ENCODE measurements at regions not wholly inside any gene's neighbourhood (a gene's known extent, or its start where the extent isn't known, plus 50 kb on each side); places are given as distances from the start of the nearest gene placed in this dataset.

DNA sequence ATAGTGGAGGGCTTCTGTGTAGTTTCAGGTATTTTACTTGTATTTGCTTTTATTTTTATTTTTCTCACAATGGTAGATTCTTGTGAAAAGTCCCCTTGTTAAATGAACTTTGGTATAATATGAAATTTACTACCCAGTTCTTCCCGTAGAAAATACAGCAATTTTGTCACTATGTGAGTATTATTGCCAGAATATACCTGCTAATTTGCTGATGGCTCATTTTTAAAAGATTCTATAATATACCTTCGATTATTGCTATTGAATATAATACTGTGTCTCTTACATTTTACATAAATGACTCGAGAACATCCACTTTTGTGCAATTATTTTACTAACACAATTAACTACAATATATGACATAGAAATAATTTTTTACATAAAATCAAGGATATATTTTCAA lies 262.3 kb upstream of the NOVA1 start:
- no peak for TF ChIP-seq L3MBTL2 (conservative IDR thresholded peaks at IDR 0.05)
- no peak for TF ChIP-seq ARNT (IDR thresholded peaks at IDR 0.05)
- TF ChIP-seq ZNF384 (IDR thresholded peaks at IDR 0.05) = no peak
- no peak for TF ChIP-seq FOXM1 (IDR thresholded peaks at IDR 0.05; ENCODE audit: borderline replicate concordance)
- no peak for TF ChIP-seq FOXK2 (IDR thresholded peaks at IDR 0.05)
- TF ChIP-seq FOXA1 (IDR thresholded peaks at IDR 0.05) = no peak
- no peak for TF ChIP-seq ELF4 (IDR thresholded peaks at IDR 0.05)
- TF ChIP-seq SUZ12 (IDR thresholded peaks at IDR 0.05) = no peak
- DNase-seq (ENCODE audit: extremely low spot score) = no peak
- CTCF ChIA-PET = no interaction called here
- POLR2A ChIA-PET = no interaction called here

DNA sequence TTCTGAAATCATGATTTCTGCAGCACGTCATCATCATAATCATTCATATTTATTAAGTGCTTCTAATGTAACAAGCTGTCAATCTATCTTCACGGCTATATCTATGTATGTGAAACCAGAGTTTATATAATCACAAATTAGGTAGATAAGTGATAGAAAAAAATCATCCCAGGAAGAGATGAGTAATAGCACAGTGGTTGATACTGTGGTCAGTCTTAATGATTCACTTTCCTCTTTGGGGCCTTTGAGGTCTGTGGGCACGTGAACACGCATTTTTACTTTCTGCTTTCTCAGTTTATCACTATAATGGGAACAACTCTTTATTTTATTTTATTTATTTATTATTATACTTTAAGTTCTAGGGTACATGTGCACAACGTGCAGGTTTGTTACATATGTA lies 265.9 kb upstream of the NOVA1 start:
- TF ChIP-seq ARNT (IDR thresholded peaks at IDR 0.05) (no peak), L3MBTL2 (conservative IDR thresholded peaks at IDR 0.05) (no peak), FOXM1 (IDR thresholded peaks at IDR 0.05; ENCODE audit: borderline replicate concordance) (no peak), BHLHE40 (IDR thresholded peaks at IDR 0.05; ENCODE audit: borderline replicate concordance) (no peak)
- POLR2A ChIA-PET = no interaction called here
- DNase-seq (ENCODE audit: extremely low spot score) = no peak
- CTCF ChIA-PET = no interaction called here

DNA sequence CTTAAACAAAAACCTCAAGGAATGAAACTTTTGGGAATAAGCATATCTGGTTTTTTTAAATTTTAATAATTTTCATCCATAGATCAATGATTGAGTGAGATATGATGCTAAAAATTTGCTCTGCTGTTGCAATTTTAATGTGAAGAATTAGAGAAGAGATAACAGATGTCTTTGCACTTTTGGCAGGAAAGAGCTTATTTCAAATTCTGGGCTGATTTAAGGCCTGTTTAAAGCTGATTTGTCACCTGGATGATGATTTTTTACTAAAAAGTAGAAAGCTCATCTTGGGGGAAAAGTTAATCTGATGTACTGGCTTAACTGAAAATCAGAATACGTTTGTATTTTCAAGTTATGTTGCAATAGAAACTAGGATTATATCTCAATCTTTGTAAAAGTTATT lies 268.9 kb upstream of the NOVA1 start:
- TF ChIP-seq HDGF (IDR thresholded peaks at IDR 0.05; ENCODE audit: borderline replicate concordance) (no peak), FOXA1 (IDR thresholded peaks at IDR 0.05) (no peak), ZNF384 (IDR thresholded peaks at IDR 0.05) (no peak), ARNT (IDR thresholded peaks at IDR 0.05) (no peak), LEF1 (IDR thresholded peaks at IDR 0.05; ENCODE audit: borderline replicate concordance) (no peak), TARDBP (IDR thresholded peaks at IDR 0.05) (no peak), FOXM1 (IDR thresholded peaks at IDR 0.05; ENCODE audit: borderline replicate concordance) (no peak)
- ChIA-PET POLR2A (no interaction called here), CTCF (no interaction called here)
- no peak for DNase-seq (ENCODE audit: extremely low spot score)

DNA sequence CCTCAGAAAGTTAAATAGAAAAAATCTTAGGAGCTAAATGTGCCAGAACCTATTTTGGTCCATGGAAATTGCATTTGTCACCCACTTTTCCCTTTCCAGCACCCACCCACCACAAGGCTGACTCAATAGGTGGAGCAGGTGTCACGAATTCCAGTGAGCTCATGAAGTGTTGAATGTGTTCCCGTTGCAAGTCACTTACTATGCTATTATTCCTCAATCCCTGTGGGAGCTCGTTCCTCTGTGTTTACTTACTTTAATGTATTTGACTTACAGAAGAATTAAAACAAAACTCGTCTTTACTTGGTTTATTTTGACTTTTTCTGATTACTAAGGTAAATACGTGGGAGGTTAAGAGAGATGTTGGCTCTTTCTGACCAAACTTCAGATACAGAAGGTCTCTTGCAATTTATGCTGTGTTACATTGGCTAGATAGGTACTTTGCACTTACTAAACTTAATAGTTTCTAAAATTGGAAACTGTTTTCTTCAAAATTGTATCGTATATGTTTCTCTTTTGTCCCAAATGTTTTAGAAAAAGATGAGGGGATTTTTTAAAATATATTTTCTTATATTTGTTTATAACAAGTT lies 269.4 kb upstream of the NOVA1 start:
- TF ChIP-seq ZNF384 (IDR thresholded peaks at IDR 0.05) = no peak
- TF ChIP-seq TARDBP (IDR thresholded peaks at IDR 0.05) = no peak
- TF ChIP-seq HDGF (IDR thresholded peaks at IDR 0.05; ENCODE audit: borderline replicate concordance) = no peak
- no peak for TF ChIP-seq ELF4 (IDR thresholded peaks at IDR 0.05)
- TF ChIP-seq FOXM1 (IDR thresholded peaks at IDR 0.05; ENCODE audit: borderline replicate concordance) = no peak
- TF ChIP-seq FOXK2 (IDR thresholded peaks at IDR 0.05) = no peak
- no peak for TF ChIP-seq ARNT (IDR thresholded peaks at IDR 0.05)
- TF ChIP-seq, protein P1, sequence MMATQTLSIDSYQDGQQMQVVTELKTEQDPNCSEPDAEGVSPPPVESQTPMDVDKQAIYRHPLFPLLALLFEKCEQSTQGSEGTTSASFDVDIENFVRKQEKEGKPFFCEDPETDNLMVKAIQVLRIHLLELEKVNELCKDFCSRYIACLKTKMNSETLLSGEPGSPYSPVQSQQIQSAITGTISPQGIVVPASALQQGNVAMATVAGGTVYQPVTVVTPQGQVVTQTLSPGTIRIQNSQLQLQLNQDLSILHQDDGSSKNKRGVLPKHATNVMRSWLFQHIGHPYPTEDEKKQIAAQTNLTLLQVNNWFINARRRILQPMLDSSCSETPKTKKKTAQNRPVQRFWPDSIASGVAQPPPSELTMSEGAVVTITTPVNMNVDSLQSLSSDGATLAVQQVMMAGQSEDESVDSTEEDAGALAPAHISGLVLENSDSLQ (IDR thresholded peaks at IDR 0.05) = no peak
- no peak for TF ChIP-seq SP1 (IDR thresholded peaks at IDR 0.05)
- TF ChIP-seq LEF1 (IDR thresholded peaks at IDR 0.05; ENCODE audit: borderline replicate concordance) = no peak
- TF ChIP-seq SUZ12 (IDR thresholded peaks at IDR 0.05) = no peak
- TF ChIP-seq BHLHE40 (IDR thresholded peaks at IDR 0.05; ENCODE audit: borderline replicate concordance) = no peak
- no peak for TF ChIP-seq CTBP1 (IDR thresholded peaks at IDR 0.05; ENCODE audit: borderline replicate concordance)
- no peak for TF ChIP-seq NFRKB (IDR thresholded peaks at IDR 0.05)
- TF ChIP-seq L3MBTL2 (conservative IDR thresholded peaks at IDR 0.05) = no peak
- TF ChIP-seq FOXA1 (IDR thresholded peaks at IDR 0.05) = no peak
- DNase-seq (ENCODE audit: extremely low spot score) = no peak
- ChIA-PET CTCF (no interaction called here), POLR2A (interaction anchor here (0.5 kb wide), 1 partner anchor 54 kb away, joined by 3 read pairs; no protein-coding TSS in a partner anchor)

DNA sequence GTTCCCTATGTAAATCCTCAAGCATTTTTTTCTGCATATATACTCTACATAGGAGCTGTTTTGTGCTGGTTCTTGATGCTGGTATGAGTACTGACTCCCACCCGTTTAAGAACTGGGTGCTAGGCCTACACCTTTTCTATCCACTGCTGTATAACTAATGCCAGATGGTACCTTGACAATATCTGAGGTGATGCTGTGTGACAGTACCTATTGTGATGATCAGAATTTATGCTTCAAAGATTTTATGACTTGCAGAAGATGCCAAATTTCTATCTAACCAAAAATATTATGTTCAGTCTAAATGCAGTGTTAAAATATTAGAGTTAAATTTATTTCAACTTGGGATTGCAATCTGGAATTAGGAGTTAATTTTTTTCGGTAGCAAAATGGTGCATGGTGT lies 272.3 kb upstream of the NOVA1 start:
- no peak for DNase-seq (ENCODE audit: extremely low spot score)
- TF ChIP-seq SP1 (IDR thresholded peaks at IDR 0.05) = no peak
- no peak for TF ChIP-seq LEF1 (IDR thresholded peaks at IDR 0.05; ENCODE audit: borderline replicate concordance)
- no peak for TF ChIP-seq BHLHE40 (IDR thresholded peaks at IDR 0.05; ENCODE audit: borderline replicate concordance)
- TF ChIP-seq FOXM1 (IDR thresholded peaks at IDR 0.05; ENCODE audit: borderline replicate concordance) = no peak
- TF ChIP-seq SUZ12 (IDR thresholded peaks at IDR 0.05) = no peak
- TF ChIP-seq HDGF (IDR thresholded peaks at IDR 0.05; ENCODE audit: borderline replicate concordance) = no peak
- TF ChIP-seq FOXK2 (IDR thresholded peaks at IDR 0.05) = no peak
- TF ChIP-seq, protein P1 (IDR thresholded peaks at IDR 0.05) = no peak
- CTCF ChIA-PET = no interaction called here
- POLR2A ChIA-PET = no interaction called here

DNA sequence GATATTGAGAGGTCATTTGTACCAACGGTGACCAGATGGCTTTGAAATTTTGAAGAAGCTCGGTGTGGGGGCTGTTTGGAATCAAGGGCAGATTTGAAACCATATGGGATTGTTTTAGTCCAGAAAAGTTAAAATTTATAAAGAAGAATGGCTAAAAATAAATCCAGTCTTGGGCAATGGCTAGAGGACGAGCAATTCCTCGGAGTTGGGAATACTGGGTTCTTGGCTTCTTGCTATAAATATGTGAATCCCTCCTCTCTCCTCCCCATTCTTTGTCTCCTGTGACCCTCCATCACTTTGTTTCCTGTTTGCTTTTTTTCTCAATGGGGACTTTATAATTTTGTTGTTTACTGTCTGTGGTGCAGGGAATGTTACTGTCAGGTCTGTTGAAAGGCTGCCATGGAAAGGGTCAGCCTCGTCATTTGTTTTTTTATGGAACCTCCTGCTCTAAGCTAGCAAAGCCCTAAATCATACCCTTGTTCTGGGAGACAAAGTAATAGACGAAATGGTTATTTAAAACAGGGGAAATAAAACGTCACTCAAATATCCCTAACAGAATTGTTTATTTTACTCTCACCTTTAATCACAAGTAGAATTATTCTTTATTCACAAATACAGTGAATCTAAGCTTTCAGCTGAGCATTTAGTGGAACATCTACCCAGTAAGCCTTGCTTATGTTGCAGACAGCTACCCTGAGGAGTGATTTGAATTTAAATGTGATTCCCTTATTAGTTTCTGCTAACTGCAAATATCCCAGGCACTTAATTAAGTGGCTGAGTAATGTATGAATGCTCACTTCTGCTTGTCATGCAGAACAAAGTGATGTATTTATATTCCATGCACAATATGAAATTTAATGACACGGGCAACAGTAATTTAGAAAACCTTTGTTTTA lies 273.1 kb upstream of the NOVA1 start:
- ChIA-PET POLR2A (no interaction called here), CTCF (interaction anchor here (0.6 kb wide), 1 partner anchor 10 kb away, joined by 4 read pairs; no protein-coding TSS in a partner anchor)
- no peak for TF ChIP-seq TARDBP (IDR thresholded peaks at IDR 0.05)
- TF ChIP-seq SP1 (IDR thresholded peaks at IDR 0.05) = no peak
- TF ChIP-seq CTBP1 (IDR thresholded peaks at IDR 0.05; ENCODE audit: borderline replicate concordance) = no peak
- no peak for TF ChIP-seq FOXA1 (IDR thresholded peaks at IDR 0.05)
- no peak for TF ChIP-seq FOXK2 (IDR thresholded peaks at IDR 0.05)
- TF ChIP-seq, protein P1 (IDR thresholded peaks at IDR 0.05) = no peak
- no peak for TF ChIP-seq L3MBTL2 (conservative IDR thresholded peaks at IDR 0.05)
- TF ChIP-seq ZNF384 (IDR thresholded peaks at IDR 0.05) = no peak
- TF ChIP-seq SUZ12 (IDR thresholded peaks at IDR 0.05) = no peak
- TF ChIP-seq ARNT (IDR thresholded peaks at IDR 0.05) = no peak
- TF ChIP-seq LEF1 (IDR thresholded peaks at IDR 0.05; ENCODE audit: borderline replicate concordance) = no peak
- TF ChIP-seq HDGF (IDR thresholded peaks at IDR 0.05; ENCODE audit: borderline replicate concordance) = no peak
- TF ChIP-seq BHLHE40 (IDR thresholded peaks at IDR 0.05; ENCODE audit: borderline replicate concordance) = no peak
- no peak for TF ChIP-seq NFRKB (IDR thresholded peaks at IDR 0.05)
- no peak for TF ChIP-seq ELF4 (IDR thresholded peaks at IDR 0.05)
- TF ChIP-seq FOXM1 (IDR thresholded peaks at IDR 0.05; ENCODE audit: borderline replicate concordance) = no peak
- DNase-seq (ENCODE audit: extremely low spot score) = no peak

Data from HEK293T (cell line).